Spleen (tissue), 7 donors: ENCODE measurements at regions not wholly inside any gene's neighbourhood (a gene's known extent, or its start where the extent isn't known, plus 50 kb on each side); places are given as distances from the start of the nearest gene placed in this dataset.

Experiments used
- POLR2A ChIP-seq, 3 donors: fragments of 450-650 bp; IDR thresholded peaks; one replicate each; pipeline ENCODE4 v1.5.1; 2017; ENCODE audit warnings: antibody characterized with exemption in 3 of 3, mild to moderate bottlenecking in 1 of 3
- TF ChIP-seq, protein P1 (sequence below), 11 experiments: fragments of 200-600 bp in 7 of 11; fragments of 450-650 bp in 4 of 11; sonication (generic) in 4 of 11; IDR thresholded peaks in 8 of 11; conservative IDR thresholded peaks in 3 of 11; 1 replicate in 7 of 11; 2 replicates in 4 of 11; pipeline versions ENCODE4 v1.4.0 to v1.8.0; 2016 to 2021; ENCODE audit warnings: antibody characterized with exemption in 11 of 11, inconsistent platforms in 4 of 11, mild to moderate bottlenecking in 1 of 11
- donor health status: DM: no; HTN: no; CAD: no; lungs with moderate emphysema.
- donor health status: DM: no; HTN: no; CAD: no.
- donor health status: DM: no; HTN: no; CAD: no.

DNA sequence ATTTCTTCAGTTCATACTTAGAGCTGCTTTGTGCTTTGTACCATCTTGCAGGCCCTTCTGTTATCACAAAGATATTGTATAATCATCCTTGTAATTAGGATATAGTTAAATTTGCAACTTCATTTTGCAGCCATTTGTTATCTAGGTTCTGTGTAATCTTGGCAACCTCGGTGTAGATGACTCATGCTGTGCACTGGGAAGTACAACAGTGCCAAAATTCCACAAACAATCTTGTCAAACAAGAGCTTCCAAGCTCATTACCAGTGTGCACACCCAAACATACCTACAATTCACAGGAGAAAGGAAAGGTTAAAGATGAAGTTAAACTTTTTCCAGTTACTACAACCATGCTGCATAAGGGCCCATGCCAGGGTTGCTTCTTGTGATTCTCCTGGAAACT is 1231.8 kb downstream of the CDH11 start:
- TF ChIP-seq POLR2A (IDR thresholded peaks at IDR 0.05) = no peak
- TF ChIP-seq, protein P1, sequence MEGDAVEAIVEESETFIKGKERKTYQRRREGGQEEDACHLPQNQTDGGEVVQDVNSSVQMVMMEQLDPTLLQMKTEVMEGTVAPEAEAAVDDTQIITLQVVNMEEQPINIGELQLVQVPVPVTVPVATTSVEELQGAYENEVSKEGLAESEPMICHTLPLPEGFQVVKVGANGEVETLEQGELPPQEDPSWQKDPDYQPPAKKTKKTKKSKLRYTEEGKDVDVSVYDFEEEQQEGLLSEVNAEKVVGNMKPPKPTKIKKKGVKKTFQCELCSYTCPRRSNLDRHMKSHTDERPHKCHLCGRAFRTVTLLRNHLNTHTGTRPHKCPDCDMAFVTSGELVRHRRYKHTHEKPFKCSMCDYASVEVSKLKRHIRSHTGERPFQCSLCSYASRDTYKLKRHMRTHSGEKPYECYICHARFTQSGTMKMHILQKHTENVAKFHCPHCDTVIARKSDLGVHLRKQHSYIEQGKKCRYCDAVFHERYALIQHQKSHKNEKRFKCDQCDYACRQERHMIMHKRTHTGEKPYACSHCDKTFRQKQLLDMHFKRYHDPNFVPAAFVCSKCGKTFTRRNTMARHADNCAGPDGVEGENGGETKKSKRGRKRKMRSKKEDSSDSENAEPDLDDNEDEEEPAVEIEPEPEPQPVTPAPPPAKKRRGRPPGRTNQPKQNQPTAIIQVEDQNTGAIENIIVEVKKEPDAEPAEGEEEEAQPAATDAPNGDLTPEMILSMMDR (IDR thresholded peaks at IDR 0.05 in 8 of 11, conservative IDR thresholded peaks at IDR 0.05 in 3 of 11) = no peak
